ENCODE measurements at regions not wholly inside any gene's neighbourhood (a gene's known extent, or its start where the extent isn't known, plus 50 kb on each side); places are given as distances from the start of the nearest gene placed in this dataset.

DNA sequence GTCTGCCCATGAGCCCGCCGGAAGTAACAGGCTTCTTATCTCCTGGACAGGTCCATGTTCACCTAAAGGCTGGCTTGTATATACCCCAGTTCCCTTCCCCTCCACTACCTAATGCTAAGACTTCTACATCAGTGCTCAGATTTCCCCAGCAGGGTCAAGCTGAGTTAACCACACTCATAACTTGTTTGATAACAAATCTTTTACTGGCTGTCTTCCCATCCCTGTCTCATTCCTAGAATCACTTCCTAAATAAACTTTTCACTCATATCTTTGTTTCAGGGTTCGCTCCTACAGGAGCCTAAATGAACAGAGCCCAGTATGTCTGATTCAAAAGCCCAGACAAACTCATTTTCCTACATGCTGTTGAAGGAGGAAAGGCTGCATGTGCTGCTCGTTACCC, 94.0 kb upstream of the SOX11 start:
- Histone ChIP-seq H3K36me3 (replicated peaks in 1 of 2; ENCODE audit: control insufficient read depth in 1 of 2, insufficient read depth in 2 of 2, low read length in 2 of 2) (no peaks in the 10 kb centered on the region), H3K9ac (ENCODE audit: insufficient read depth, low read depth, low read length) (no peak overlapping the region), H3K4me2 (ENCODE audit: low read depth, low read length) (no peak overlapping the region), H3K79me2 (ENCODE audit: insufficient read depth, low read length) (no peaks in the 10 kb centered on the region), H4K20me1 (ENCODE audit: insufficient read depth, low read length) (no peaks in the 10 kb centered on the region), H3K27me3 (ENCODE audit: control insufficient read depth in 1 of 2, insufficient read depth in 2 of 2, low read length in 2 of 2) (no peaks in the 10 kb centered on the region), H3K9me3 (ENCODE audit: low read length) (peaks cover 85% of the 10 kb centered on the region), H2AFZ (ENCODE audit: low read length) (no peak overlapping the region), H3K27ac (ENCODE audit: extremely low read length, insufficient read depth, low read length) (no peak overlapping the region), H3K4me3 (replicated peaks in 1 of 3; ENCODE audit: insufficient read depth in 1 of 3, low read depth in 2 of 3, low read length in 3 of 3) (no peak overlapping the region), H3K4me1 (ENCODE audit: insufficient read depth, low read length) (no peaks in the 10 kb centered on the region)
- FAIRE-seq (no peak), ATAC-seq (no peak), DNase-seq (ENCODE audit: low spot score) (no peak)
- POLR2A ChIA-PET, result no interaction called here
- intact Hi-C loops (cut with micrococcal nuclease; ENCODE audit: unreplicated experiment), result no loop called here
- 16% methylated on average over 4 of the region's 4 CpGs for WGBS (ENCODE audit: low lambda C conversion rate)
- CTCF ChIA-PET (ENCODE audit: low intra/inter-chr PET ratio, low total read pairs), result no interaction called here
- in situ Hi-C loops (cut with HindIII; ENCODE audit: extremely low pct_ligation_motif_present, low pct_unique_long_range_greater_than_20kb), result no loop called here
- TF ChIP-seq, protein P1, sequence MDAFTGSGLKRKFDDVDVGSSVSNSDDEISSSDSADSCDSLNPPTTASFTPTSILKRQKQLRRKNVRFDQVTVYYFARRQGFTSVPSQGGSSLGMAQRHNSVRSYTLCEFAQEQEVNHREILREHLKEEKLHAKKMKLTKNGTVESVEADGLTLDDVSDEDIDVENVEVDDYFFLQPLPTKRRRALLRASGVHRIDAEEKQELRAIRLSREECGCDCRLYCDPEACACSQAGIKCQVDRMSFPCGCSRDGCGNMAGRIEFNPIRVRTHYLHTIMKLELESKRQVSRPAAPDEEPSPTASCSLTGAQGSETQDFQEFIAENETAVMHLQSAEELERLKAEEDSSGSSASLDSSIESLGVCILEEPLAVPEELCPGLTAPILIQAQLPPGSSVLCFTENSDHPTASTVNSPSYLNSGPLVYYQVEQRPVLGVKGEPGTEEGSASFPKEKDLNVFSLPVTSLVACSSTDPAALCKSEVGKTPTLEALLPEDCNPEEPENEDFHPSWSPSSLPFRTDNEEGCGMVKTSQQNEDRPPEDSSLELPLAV (CRISPR knock-in tag; conservative IDR thresholded peaks at IDR 0.05; ENCODE audit: low read depth), result no peak
- no peak for TF ChIP-seq HMG20B (CRISPR knock-in tag; conservative IDR thresholded peaks at IDR 0.05)
- TF ChIP-seq THYN1 (CRISPR knock-in tag; IDR thresholded peaks at IDR 0.05; ENCODE audit: borderline replicate concordance, low read depth), result no peak
- TF ChIP-seq PITX1 (CRISPR knock-in tag; IDR thresholded peaks at IDR 0.05), result no peak
- no peak for TF ChIP-seq NRL (CRISPR knock-in tag; IDR thresholded peaks at IDR 0.05; ENCODE audit: borderline replicate concordance)
- TF ChIP-seq, protein P2, sequence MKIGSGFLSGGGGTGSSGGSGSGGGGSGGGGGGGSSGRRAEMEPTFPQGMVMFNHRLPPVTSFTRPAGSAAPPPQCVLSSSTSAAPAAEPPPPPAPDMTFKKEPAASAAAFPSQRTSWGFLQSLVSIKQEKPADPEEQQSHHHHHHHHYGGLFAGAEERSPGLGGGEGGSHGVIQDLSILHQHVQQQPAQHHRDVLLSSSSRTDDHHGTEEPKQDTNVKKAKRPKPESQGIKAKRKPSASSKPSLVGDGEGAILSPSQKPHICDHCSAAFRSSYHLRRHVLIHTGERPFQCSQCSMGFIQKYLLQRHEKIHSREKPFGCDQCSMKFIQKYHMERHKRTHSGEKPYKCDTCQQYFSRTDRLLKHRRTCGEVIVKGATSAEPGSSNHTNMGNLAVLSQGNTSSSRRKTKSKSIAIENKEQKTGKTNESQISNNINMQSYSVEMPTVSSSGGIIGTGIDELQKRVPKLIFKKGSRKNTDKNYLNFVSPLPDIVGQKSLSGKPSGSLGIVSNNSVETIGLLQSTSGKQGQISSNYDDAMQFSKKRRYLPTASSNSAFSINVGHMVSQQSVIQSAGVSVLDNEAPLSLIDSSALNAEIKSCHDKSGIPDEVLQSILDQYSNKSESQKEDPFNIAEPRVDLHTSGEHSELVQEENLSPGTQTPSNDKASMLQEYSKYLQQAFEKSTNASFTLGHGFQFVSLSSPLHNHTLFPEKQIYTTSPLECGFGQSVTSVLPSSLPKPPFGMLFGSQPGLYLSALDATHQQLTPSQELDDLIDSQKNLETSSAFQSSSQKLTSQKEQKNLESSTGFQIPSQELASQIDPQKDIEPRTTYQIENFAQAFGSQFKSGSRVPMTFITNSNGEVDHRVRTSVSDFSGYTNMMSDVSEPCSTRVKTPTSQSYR (CRISPR knock-in tag; IDR thresholded peaks at IDR 0.05; ENCODE audit: borderline replicate concordance), result no peak
- no peak for TF ChIP-seq TBX3 (IDR thresholded peaks at IDR 0.05; ENCODE audit: borderline replicate concordance)
- TF ChIP-seq DMAP1 (CRISPR knock-in tag; IDR thresholded peaks at IDR 0.05), result no peak
- TF ChIP-seq, protein P3, sequence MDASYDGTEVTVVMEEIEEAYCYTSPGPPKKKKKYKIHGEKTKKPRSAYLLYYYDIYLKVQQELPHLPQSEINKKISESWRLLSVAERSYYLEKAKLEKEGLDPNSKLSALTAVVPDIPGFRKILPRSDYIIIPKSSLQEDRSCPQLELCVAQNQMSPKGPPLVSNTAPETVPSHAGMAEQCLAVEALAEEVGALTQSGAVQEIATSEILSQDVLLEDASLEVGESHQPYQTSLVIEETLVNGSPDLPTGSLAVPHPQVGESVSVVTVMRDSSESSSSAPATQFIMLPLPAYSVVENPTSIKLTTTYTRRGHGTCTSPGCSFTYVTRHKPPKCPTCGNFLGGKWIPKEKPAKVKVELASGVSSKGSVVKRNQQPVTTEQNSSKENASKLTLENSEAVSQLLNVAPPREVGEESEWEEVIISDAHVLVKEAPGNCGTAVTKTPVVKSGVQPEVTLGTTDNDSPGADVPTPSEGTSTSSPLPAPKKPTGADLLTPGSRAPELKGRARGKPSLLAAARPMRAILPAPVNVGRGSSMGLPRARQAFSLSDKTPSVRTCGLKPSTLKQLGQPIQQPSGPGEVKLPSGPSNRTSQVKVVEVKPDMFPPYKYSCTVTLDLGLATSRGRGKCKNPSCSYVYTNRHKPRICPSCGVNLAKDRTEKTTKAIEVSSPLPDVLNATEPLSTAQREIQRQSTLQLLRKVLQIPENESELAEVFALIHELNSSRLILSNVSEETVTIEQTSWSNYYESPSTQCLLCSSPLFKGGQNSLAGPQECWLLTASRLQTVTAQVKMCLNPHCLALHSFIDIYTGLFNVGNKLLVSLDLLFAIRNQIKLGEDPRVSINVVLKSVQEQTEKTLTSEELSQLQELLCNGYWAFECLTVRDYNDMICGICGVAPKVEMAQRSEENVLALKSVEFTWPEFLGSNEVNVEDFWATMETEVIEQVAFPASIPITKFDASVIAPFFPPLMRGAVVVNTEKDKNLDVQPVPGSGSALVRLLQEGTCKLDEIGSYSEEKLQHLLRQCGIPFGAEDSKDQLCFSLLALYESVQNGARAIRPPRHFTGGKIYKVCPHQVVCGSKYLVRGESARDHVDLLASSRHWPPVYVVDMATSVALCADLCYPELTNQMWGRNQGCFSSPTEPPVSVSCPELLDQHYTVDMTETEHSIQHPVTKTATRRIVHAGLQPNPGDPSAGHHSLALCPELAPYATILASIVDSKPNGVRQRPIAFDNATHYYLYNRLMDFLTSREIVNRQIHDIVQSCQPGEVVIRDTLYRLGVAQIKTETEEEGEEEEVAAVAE (CRISPR knock-in tag; IDR thresholded peaks at IDR 0.05; ENCODE audit: borderline replicate concordance), result no peak
- TF ChIP-seq ZNF772 (CRISPR knock-in tag; IDR thresholded peaks at IDR 0.05), result no peak
- TF ChIP-seq PPARG (CRISPR knock-in tag; conservative IDR thresholded peaks at IDR 0.05), result no peak
- TF ChIP-seq, protein P4, sequence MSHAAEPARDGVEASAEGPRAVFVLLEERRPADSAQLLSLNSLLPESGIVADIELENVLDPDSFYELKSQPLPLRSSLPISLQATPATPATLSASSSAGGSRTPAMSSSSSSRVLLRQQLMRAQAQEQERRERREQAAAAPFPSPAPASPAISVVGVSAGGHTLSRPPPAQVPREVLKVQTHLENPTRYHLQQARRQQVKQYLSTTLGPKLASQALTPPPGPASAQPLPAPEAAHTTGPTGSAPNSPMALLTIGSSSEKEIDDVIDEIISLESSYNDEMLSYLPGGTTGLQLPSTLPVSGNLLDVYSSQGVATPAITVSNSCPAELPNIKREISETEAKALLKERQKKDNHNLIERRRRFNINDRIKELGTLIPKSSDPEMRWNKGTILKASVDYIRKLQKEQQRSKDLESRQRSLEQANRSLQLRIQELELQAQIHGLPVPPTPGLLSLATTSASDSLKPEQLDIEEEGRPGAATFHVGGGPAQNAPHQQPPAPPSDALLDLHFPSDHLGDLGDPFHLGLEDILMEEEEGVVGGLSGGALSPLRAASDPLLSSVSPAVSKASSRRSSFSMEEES (CRISPR knock-in tag; IDR thresholded peaks at IDR 0.05), result no peak
- TF ChIP-seq, protein P5, sequence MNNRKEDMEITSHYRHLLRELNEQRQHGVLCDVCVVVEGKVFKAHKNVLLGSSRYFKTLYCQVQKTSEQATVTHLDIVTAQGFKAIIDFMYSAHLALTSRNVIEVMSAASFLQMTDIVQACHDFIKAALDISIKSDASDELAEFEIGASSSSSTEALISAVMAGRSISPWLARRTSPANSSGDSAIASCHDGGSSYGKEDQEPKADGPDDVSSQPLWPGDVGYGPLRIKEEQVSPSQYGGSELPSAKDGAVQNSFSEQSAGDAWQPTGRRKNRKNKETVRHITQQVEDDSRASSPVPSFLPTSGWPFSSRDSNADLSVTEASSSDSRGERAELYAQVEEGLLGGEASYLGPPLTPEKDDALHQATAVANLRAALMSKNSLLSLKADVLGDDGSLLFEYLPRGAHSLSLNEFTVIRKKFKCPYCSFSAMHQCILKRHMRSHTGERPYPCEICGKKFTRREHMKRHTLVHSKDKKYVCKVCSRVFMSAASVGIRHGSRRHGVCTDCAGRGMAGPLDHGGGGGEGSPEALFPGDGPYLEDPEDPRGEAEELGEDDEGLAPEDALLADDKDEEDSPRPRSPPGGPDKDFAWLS (CRISPR knock-in tag; IDR thresholded peaks at IDR 0.05; ENCODE audit: borderline replicate concordance), result no peak
- no peak for TF ChIP-seq NFE2 (CRISPR knock-in tag; IDR thresholded peaks at IDR 0.05)
- BruUV-seq (replicated peaks), result no TSS peak
